Neuronal stem cell (in vitro differentiated cells): ENCODE measurements at regions not wholly inside any gene's neighbourhood (a gene's known extent, or its start where the extent isn't known, plus 50 kb on each side); places are given as distances from the start of the nearest gene placed in this dataset.

Experiments
- DNase-seq: peaks from one replicate; pipeline ENCODE4 v3.0.0-alpha.2; 2013; ENCODE audit warnings: low spot score
- H2AFZ ChIP-seq: one replicate; pipeline ENCODE4 v1.6.1; 2013; ENCODE audit warnings: mild to moderate bottlenecking, low read length, inconsistent platforms
- H2AK5ac ChIP-seq: 2 replicates; pipeline ENCODE4 v1.6.1; 2013; ENCODE audit warnings: low read depth, mild to moderate bottlenecking, inconsistent platforms, low read length, moderate library complexity, mixed read lengths
- H2BK120ac ChIP-seq: 2 replicates; pipeline ENCODE4 v1.6.1; 2013; ENCODE audit warnings: low read depth, mild to moderate bottlenecking, inconsistent platforms, low read length, moderate library complexity, mixed read lengths
- H2BK12ac ChIP-seq: one replicate; pipeline ENCODE4 v1.6.1; 2013; ENCODE audit warnings: low read length, inconsistent platforms
- H2BK15ac ChIP-seq: 2 replicates; pipeline ENCODE4 v1.6.1; 2013; ENCODE audit warnings: mild to moderate bottlenecking, low read length, inconsistent platforms, mixed read lengths
- H2BK5ac ChIP-seq: one replicate; pipeline ENCODE4 v1.6.1; 2013; ENCODE audit warnings: inconsistent platforms, mild to moderate bottlenecking, low read length, moderate library complexity
- H3K14ac ChIP-seq: one replicate; pipeline ENCODE4 v1.6.1; 2013; ENCODE audit warnings: low read length, inconsistent platforms
- H3K18ac ChIP-seq: 2 replicates; pipeline ENCODE4 v1.6.1; 2013; ENCODE audit warnings: low read length, inconsistent platforms
- H3K23ac ChIP-seq: 2 replicates; pipeline ENCODE4 v1.6.1; 2013; ENCODE audit warnings: low read depth, mild to moderate bottlenecking, mixed read lengths, low read length, inconsistent platforms; ENCODE audit not compliant: poor library complexity
- H3K27ac ChIP-seq: replicated peaks from 3 replicates; pipeline ENCODE4 v1.5.1; 2013; ENCODE audit warnings: low read length, inconsistent platforms
- H3K27me3 ChIP-seq, 3 experiments: 2 replicates each; pipeline ENCODE4 v1.6.1; 2013; ENCODE audit warnings: low read length in 3 of 3, mild to moderate bottlenecking in 2 of 3, inconsistent platforms in 1 of 3, low read depth in 1 of 3, mixed read lengths in 1 of 3, moderate library complexity in 1 of 3; ENCODE audit not compliant: control insufficient read depth in 3 of 3, insufficient read depth in 3 of 3
- H3K36me3 ChIP-seq, 2 donors: replicated peaks in 1 of 2; 2 replicates each; pipeline ENCODE4 v1.6.1; 2013; ENCODE audit warnings: low read length in 2 of 2; ENCODE audit not compliant: control insufficient read depth in 2 of 2, insufficient read depth in 2 of 2
- H3K4ac ChIP-seq: 2 replicates; pipeline ENCODE4 v1.6.1; 2013; ENCODE audit warnings: inconsistent platforms, mild to moderate bottlenecking, low read length, moderate library complexity
- H3K4me1 ChIP-seq, 2 donors: 1 replicate in 1 of 2; 2 replicates in 1 of 2; pipeline ENCODE4 v1.6.1; 2013; ENCODE audit warnings: low read length in 2 of 2, low read depth in 1 of 2; ENCODE audit not compliant: control insufficient read depth in 2 of 2, insufficient read depth in 1 of 2
- H3K4me2 ChIP-seq: one replicate; pipeline ENCODE4 v1.6.1; 2013; ENCODE audit warnings: mild to moderate bottlenecking, low read length, inconsistent platforms; ENCODE audit not compliant: insufficient read depth, poor library complexity, severe bottlenecking
- H3K4me3 ChIP-seq, 2 donors: 2 replicates each; pipeline ENCODE4 v1.5.1; 2013; ENCODE audit warnings: low read length in 2 of 2, mild to moderate bottlenecking in 2 of 2, inconsistent platforms in 1 of 2, moderate library complexity in 1 of 2
- H3K79me1 ChIP-seq: one replicate; pipeline ENCODE4 v1.6.1; 2013; ENCODE audit warnings: low read depth, mild to moderate bottlenecking, inconsistent platforms, low read length, moderate library complexity
- H3K9ac ChIP-seq: one replicate; pipeline ENCODE4 v1.6.1; 2013; ENCODE audit warnings: mild to moderate bottlenecking, low read depth, low read length, inconsistent platforms; ENCODE audit not compliant: poor library complexity
- H3K9me3 ChIP-seq, 2 donors: replicated peaks in 1 of 2; 2 replicates each; pipeline versions ENCODE3 to v1.6.1; 2013; ENCODE audit warnings: low read length in 2 of 2, mild to moderate bottlenecking in 2 of 2, inconsistent platforms in 1 of 2, low read depth in 1 of 2, mixed read lengths in 1 of 2, moderate library complexity in 1 of 2; ENCODE audit not compliant: control insufficient read depth in 2 of 2, insufficient read depth in 1 of 2
- H4K8ac ChIP-seq: one replicate; pipeline ENCODE4 v1.6.1; 2013; ENCODE audit warnings: low read depth, mild to moderate bottlenecking, inconsistent platforms, low read length, moderate library complexity
- H4K91ac ChIP-seq: one replicate; pipeline ENCODE4 v1.6.1; 2013; ENCODE audit warnings: low read length, low read depth, mild to moderate bottlenecking, inconsistent platforms; ENCODE audit not compliant: poor library complexity
- WGBS, 2 donors: extraction: QIAGEN DNeasy Blood & Tissue Kit; methylation state at CpG; one replicate each; pipeline ENCODE4 v1.1.7; 2013; ENCODE audit warnings: missing lambda C conversion rate in 2 of 2, mixed read lengths in 1 of 2; ENCODE audit not compliant: insufficient read length in 2 of 2, insufficient replicate concordance in 1 of 2; ENCODE audit errors: extremely low coverage in 2 of 2; 5-methylcytosine and 5-hydroxymethylcytosine counted together

GRCh38 chr6:147811913-147812629 is 303.6 kb downstream of the SAMD5 start:
- Histone ChIP-seq H4K91ac (no peak overlapping the region), H2AFZ (no peak overlapping the region), H3K79me1 (no peaks in the 10 kb centered on the region), H3K23ac (no peak overlapping the region), H3K4me3 (no peak overlapping the region), H3K9ac (no peak overlapping the region), H3K18ac (no peak overlapping the region), H4K8ac (no peak overlapping the region), H2AK5ac (no peak overlapping the region), H3K36me3 (no peaks in the 10 kb centered on the region), H2BK12ac (no peak overlapping the region), H2BK15ac (no peak overlapping the region), H2BK120ac (no peak overlapping the region), H3K4me1 (peaks cover 0 to 2% of the 10 kb centered on the region in 2 donors), H3K27me3 (peaks cover 0 to 60% (median 0%) of the 10 kb centered on the region in 3 experiments), H3K9me3 (no peaks in the 10 kb centered on the region), H3K4me2 (no peak overlapping the region), H3K14ac (no peak overlapping the region), H2BK5ac (no peak overlapping the region), H3K27ac (no peak overlapping the region), H3K4ac (no peak overlapping the region)
- DNase-seq, result no peak
- no CpG with 5 or more reads among the region's 6 CpGs for WGBS, 2 donors

- WGBS, 2 donors, result no CpG with 5 or more reads among the region's 4 CpGs
These were observed 308.7 kb downstream of the SAMD5 start for GRCh38 chr6:147817042-147817689.

GRCh38 chr6:147820520-147820919 is 312.0 kb downstream of the SAMD5 start:
- Histone ChIP-seq H2BK5ac (no peak overlapping the region), H3K79me1 (no peaks in the 10 kb centered on the region), H2BK15ac (no peak overlapping the region), H2BK12ac (no peak overlapping the region), H3K4ac (no peak overlapping the region), H3K4me3 (no peak overlapping the region), H2AK5ac (no peak overlapping the region), H3K4me1 (peaks cover 7 to 9% of the 10 kb centered on the region in 2 donors), H4K91ac (no peak overlapping the region), H3K23ac (no peak overlapping the region), H3K14ac (no peak overlapping the region), H3K27ac (no peak overlapping the region), H3K9ac (no peak overlapping the region), H2BK120ac (no peak overlapping the region), H3K9me3 (no peaks in the 10 kb centered on the region), H4K8ac (no peak overlapping the region), H2AFZ (no peak overlapping the region), H3K4me2 (no peak overlapping the region), H3K27me3 (peaks cover 0 to 84% (median 0%) of the 10 kb centered on the region in 3 experiments), H3K18ac (no peak overlapping the region), H3K36me3 (no peaks in the 10 kb centered on the region)
- WGBS, 2 donors, result no CpG with 5 or more reads among the region's 6 CpGs
- DNase-seq, result peak; percentile 39

More at GRCh38 chr6:147817042-147817689, 308.7 kb downstream of the SAMD5 start:
- H3K4me3 ChIP-seq, result no peak overlapping the region
- H2BK15ac ChIP-seq, result no peak overlapping the region
- H2BK120ac ChIP-seq, result no peak overlapping the region
- no peak overlapping the region for H3K14ac ChIP-seq
- DNase-seq, result no peak
- H3K36me3 ChIP-seq, result no peaks in the 10 kb centered on the region
- H4K8ac ChIP-seq, result no peak overlapping the region
- H3K79me1 ChIP-seq, result no peaks in the 10 kb centered on the region
- H2AFZ ChIP-seq, result no peak overlapping the region
- peaks cover 7 to 9% of the 10 kb centered on the region in 2 donors for H3K4me1 ChIP-seq
- H3K18ac ChIP-seq, result no peak overlapping the region
- H3K23ac ChIP-seq, result no peak overlapping the region
- no peak overlapping the region for H3K27ac ChIP-seq
- no peak overlapping the region for H3K4me2 ChIP-seq
- no peak overlapping the region for H4K91ac ChIP-seq
- H3K9ac ChIP-seq, result no peak overlapping the region
- H3K4ac ChIP-seq, result no peak overlapping the region
- H2BK5ac ChIP-seq, result no peak overlapping the region
- peaks cover 0 to 94% (median 0%) of the 10 kb centered on the region in 3 experiments for H3K27me3 ChIP-seq
- no peak overlapping the region for H2BK12ac ChIP-seq
- no peak overlapping the region for H2AK5ac ChIP-seq
- no peaks in the 10 kb centered on the region for H3K9me3 ChIP-seq

DNA sequence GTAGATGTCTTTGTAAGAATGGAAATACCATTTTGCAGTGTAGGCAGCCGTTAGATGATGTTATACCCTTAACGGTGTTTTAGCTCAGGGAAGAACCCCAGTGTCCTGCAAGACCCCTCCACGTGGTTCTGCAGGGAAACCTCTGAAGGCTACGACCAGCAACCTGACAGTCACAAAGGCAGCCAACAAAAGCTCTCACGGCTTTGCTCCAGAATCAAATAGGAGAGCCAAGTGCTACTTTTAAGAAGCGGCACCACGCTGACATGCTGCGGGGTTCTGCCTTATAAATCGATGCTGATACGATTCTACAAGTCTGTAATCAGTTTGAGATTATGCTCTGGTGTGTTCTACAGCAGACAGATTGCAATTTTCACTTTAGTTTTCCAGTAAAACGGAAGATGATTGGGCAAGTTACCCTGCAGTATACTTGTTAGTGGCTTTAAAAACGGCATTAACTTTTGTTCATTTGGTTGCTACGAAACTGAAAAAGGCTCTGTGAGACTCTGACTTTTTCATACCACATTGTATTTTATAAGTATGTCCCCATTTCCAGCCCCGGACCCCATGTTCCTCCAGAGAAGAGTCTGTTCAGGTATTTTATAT is 312.9 kb downstream of the SAMD5 start:
- H3K14ac ChIP-seq, result no peak overlapping the region
- peaks cover 7 to 10% of the 10 kb centered on the region in 2 donors for H3K4me1 ChIP-seq
- H3K18ac ChIP-seq, result no peak overlapping the region
- no peak overlapping the region for H2AK5ac ChIP-seq
- H3K36me3 ChIP-seq, result no peaks in the 10 kb centered on the region
- H4K8ac ChIP-seq, result no peak overlapping the region
- H3K9ac ChIP-seq, result no peak overlapping the region
- no peaks in the 10 kb centered on the region for H3K79me1 ChIP-seq
- H3K4me2 ChIP-seq, result no peak overlapping the region
- H3K9me3 ChIP-seq, result no peaks in the 10 kb centered on the region
- DNase-seq, result peak; percentile 24
- H2AFZ ChIP-seq, result no peak overlapping the region
- no peak overlapping the region for H2BK120ac ChIP-seq
- H2BK15ac ChIP-seq, result no peak overlapping the region
- no CpG with 5 or more reads among the region's 14 CpGs for WGBS, 2 donors
- peaks cover 0 to 88% (median 0%) of the 10 kb centered on the region in 3 experiments for H3K27me3 ChIP-seq
- no peak overlapping the region for H3K23ac ChIP-seq
- H4K91ac ChIP-seq, result no peak overlapping the region
- H3K27ac ChIP-seq, result no peak overlapping the region
- H2BK12ac ChIP-seq, result no peak overlapping the region
- no peak overlapping the region for H2BK5ac ChIP-seq
- H3K4me3 ChIP-seq, result no peak overlapping the region
- H3K4ac ChIP-seq, result no peak overlapping the region
